ENCODE measurements at regions not wholly inside any gene's neighbourhood (a gene's known extent, or its start where the extent isn't known, plus 50 kb on each side); places are given as distances from the start of the nearest gene placed in this dataset.
"Not testable (repeated sequence)": the region's sequence is repeated elsewhere in the genome, so short reads cannot be mapped to it uniquely, and the experiment has no call there.

- DNase-seq: no peak
- no peaks in the 10 kb centered on the region for H3K36me3 Mint-ChIP-seq (ENCODE audit: low read depth)
- ATAC-seq: no peak
- H3K4me3 Mint-ChIP-seq: no peak overlapping the region
- peaks cover 5% of the 10 kb centered on the region for H3K27me3 Mint-ChIP-seq (ENCODE audit: low read depth)
- CTCF ChIA-PET: no interaction called here
- POLR2A ChIA-PET: no interaction called here
- H3K27ac Mint-ChIP-seq: no peak overlapping the region
- H3K9me3 Mint-ChIP-seq (ENCODE audit: insufficient read depth): no peaks in the 10 kb centered on the region
- H3K4me1 Mint-ChIP-seq (ENCODE audit: low read depth): no peaks in the 10 kb centered on the region
Observed at GRCh38 chr6:1212919-1213318, 99.0 kb upstream of the FOXQ1 start.

GRCh38 chr6:1212138-1212537 lies 99.8 kb upstream of the FOXQ1 start:
- H3K27me3 Mint-ChIP-seq (ENCODE audit: low read depth); DNase-seq; ATAC-seq; H3K27ac Mint-ChIP-seq; POLR2A ChIA-PET; H3K4me1 Mint-ChIP-seq (ENCODE audit: low read depth); H3K36me3 Mint-ChIP-seq (ENCODE audit: low read depth); H3K4me3 Mint-ChIP-seq; H3K9me3 Mint-ChIP-seq (ENCODE audit: insufficient read depth); CTCF ChIA-PET: not testable (repeated sequence)

GRCh38 chr6:1210631-1211030 lies 101.3 kb upstream of the FOXQ1 start:
- H3K4me3 Mint-ChIP-seq; H3K36me3 Mint-ChIP-seq (ENCODE audit: low read depth); DNase-seq; H3K9me3 Mint-ChIP-seq (ENCODE audit: insufficient read depth); CTCF ChIA-PET; H3K4me1 Mint-ChIP-seq (ENCODE audit: low read depth); H3K27me3 Mint-ChIP-seq (ENCODE audit: low read depth); ATAC-seq; POLR2A ChIA-PET; H3K27ac Mint-ChIP-seq: not testable (repeated sequence)

GRCh38 chr6:1208876-1209275 lies 103.0 kb upstream of the FOXQ1 start:
- no peak for DNase-seq
- no peak overlapping the region for H3K4me3 Mint-ChIP-seq
- peaks cover 5% of the 10 kb centered on the region for H3K27me3 Mint-ChIP-seq (ENCODE audit: low read depth)
- H3K36me3 Mint-ChIP-seq (ENCODE audit: low read depth): no peaks in the 10 kb centered on the region
- no peak overlapping the region for H3K27ac Mint-ChIP-seq
- no peaks in the 10 kb centered on the region for H3K4me1 Mint-ChIP-seq (ENCODE audit: low read depth)
- no peaks in the 10 kb centered on the region for H3K9me3 Mint-ChIP-seq (ENCODE audit: insufficient read depth)
- CTCF ChIA-PET: no interaction called here
- POLR2A ChIA-PET: no interaction called here
- no peak for ATAC-seq

- H3K4me3 Mint-ChIP-seq: no peak overlapping the region
- ATAC-seq (no peak), DNase-seq (no peak)
- H3K9me3 Mint-ChIP-seq (ENCODE audit: insufficient read depth): no peaks in the 10 kb centered on the region
- no peaks in the 10 kb centered on the region for H3K36me3 Mint-ChIP-seq (ENCODE audit: low read depth)
- ChIA-PET CTCF (no interaction called here), POLR2A (no interaction called here)
- no peaks in the 10 kb centered on the region for H3K27me3 Mint-ChIP-seq (ENCODE audit: low read depth)
- no peak overlapping the region for H3K27ac Mint-ChIP-seq
- H3K4me1 Mint-ChIP-seq (ENCODE audit: low read depth): peaks cover 2% of the 10 kb centered on the region
Observed at GRCh38 chr6:1203546-1203945, 108.4 kb upstream of the FOXQ1 start.

GRCh38 chr6:1202201-1202600 lies 109.7 kb upstream of the FOXQ1 start:
- Mint-ChIP-seq H3K4me1 (ENCODE audit: low read depth) (peaks cover 2% of the 10 kb centered on the region), H3K4me3 (no peak overlapping the region), H3K9me3 (ENCODE audit: insufficient read depth) (no peaks in the 10 kb centered on the region), H3K27me3 (ENCODE audit: low read depth) (no peaks in the 10 kb centered on the region), H3K27ac (no peak overlapping the region), H3K36me3 (ENCODE audit: low read depth) (no peaks in the 10 kb centered on the region)
- ATAC-seq: no peak
- no peak for DNase-seq
- CTCF ChIA-PET: interaction anchor here (0.6 kb wide), 1 partner anchor 98 kb away, joined by 3 read pairs; no protein-coding TSS in a partner anchor
- POLR2A ChIA-PET: no interaction called here

GRCh38 chr6:1201547-1202200 lies 110.2 kb upstream of the FOXQ1 start:
- Mint-ChIP-seq H3K27ac (no peak overlapping the region), H3K27me3 (ENCODE audit: low read depth) (no peaks in the 10 kb centered on the region), H3K4me1 (ENCODE audit: low read depth) (peaks cover 2% of the 10 kb centered on the region), H3K4me3 (no peak overlapping the region), H3K36me3 (ENCODE audit: low read depth) (no peaks in the 10 kb centered on the region), H3K9me3 (ENCODE audit: insufficient read depth) (no peaks in the 10 kb centered on the region)
- ChIA-PET POLR2A (no interaction called here), CTCF (interaction anchor here (0.6 kb wide), 1 partner anchor 98 kb away, joined by 3 read pairs; no protein-coding TSS in a partner anchor)
- ATAC-seq (no peak), DNase-seq (no peak)

GRCh38 chr6:1200409-1201101 lies 111.3 kb upstream of the FOXQ1 start:
- ATAC-seq: no peak
- Mint-ChIP-seq H3K9me3 (ENCODE audit: insufficient read depth) (peaks cover 2% of the 10 kb centered on the region), H3K27me3 (ENCODE audit: low read depth) (no peaks in the 10 kb centered on the region), H3K4me3 (no peak overlapping the region), H3K27ac (no peak overlapping the region), H3K36me3 (ENCODE audit: low read depth) (no peaks in the 10 kb centered on the region), H3K4me1 (ENCODE audit: low read depth) (peaks cover 2% of the 10 kb centered on the region)
- ChIA-PET CTCF (no interaction called here), POLR2A (no interaction called here)
- no peak for DNase-seq

- ATAC-seq (no peak), DNase-seq (no peak)
- Mint-ChIP-seq H3K36me3 (ENCODE audit: low read depth) (no peaks in the 10 kb centered on the region), H3K4me3 (no peak overlapping the region), H3K4me1 (ENCODE audit: low read depth) (peaks cover 2% of the 10 kb centered on the region), H3K27me3 (ENCODE audit: low read depth) (no peaks in the 10 kb centered on the region), H3K9me3 (ENCODE audit: insufficient read depth) (peaks cover 7% of the 10 kb centered on the region), H3K27ac (no peak overlapping the region)
- CTCF ChIA-PET: no interaction called here
- POLR2A ChIA-PET: no interaction called here
Observed at GRCh38 chr6:1200081-1200408, 111.9 kb upstream of the FOXQ1 start.

GRCh38 chr6:1197309-1197708 lies 114.6 kb upstream of the FOXQ1 start:
- Mint-ChIP-seq H3K36me3 (ENCODE audit: low read depth) (no peaks in the 10 kb centered on the region), H3K27ac (no peak overlapping the region), H3K27me3 (ENCODE audit: low read depth) (peaks cover 4% of the 10 kb centered on the region), H3K4me1 (ENCODE audit: low read depth) (peaks cover 2% of the 10 kb centered on the region), H3K9me3 (ENCODE audit: insufficient read depth) (peaks cover 15% of the 10 kb centered on the region), H3K4me3 (no peak overlapping the region)
- POLR2A ChIA-PET: no interaction called here
- DNase-seq (no peak), ATAC-seq (no peak)
- CTCF ChIA-PET: no interaction called here

- no peak overlapping the region for H3K4me3 Mint-ChIP-seq
- CTCF ChIA-PET: no interaction called here
- H3K36me3 Mint-ChIP-seq (ENCODE audit: low read depth): no peaks in the 10 kb centered on the region
- no peak overlapping the region for H3K27ac Mint-ChIP-seq
- ATAC-seq (no peak), DNase-seq (no peak)
- POLR2A ChIA-PET: no interaction called here
- H3K9me3 Mint-ChIP-seq (ENCODE audit: insufficient read depth): peaks cover 15% of the 10 kb centered on the region
- no peaks in the 10 kb centered on the region for H3K4me1 Mint-ChIP-seq (ENCODE audit: low read depth)
- peaks cover 4% of the 10 kb centered on the region for H3K27me3 Mint-ChIP-seq (ENCODE audit: low read depth)
Observed at GRCh38 chr6:1191141-1191630, 120.7 kb upstream of the FOXQ1 start.

GRCh38 chr6:1190366-1190765 lies 121.5 kb upstream of the FOXQ1 start:
- no peak overlapping the region for H3K4me3 Mint-ChIP-seq
- POLR2A ChIA-PET: no interaction called here
- H3K4me1 Mint-ChIP-seq (ENCODE audit: low read depth): no peaks in the 10 kb centered on the region

GRCh38 chr6:1188199-1188598 lies 123.7 kb upstream of the FOXQ1 start:
- Mint-ChIP-seq H3K27me3 (ENCODE audit: low read depth) (peaks cover under 1% of the 10 kb centered on the region), H3K4me1 (ENCODE audit: low read depth) (no peaks in the 10 kb centered on the region), H3K4me3 (no peak overlapping the region), H3K36me3 (ENCODE audit: low read depth) (no peaks in the 10 kb centered on the region), H3K9me3 (ENCODE audit: insufficient read depth) (no peaks in the 10 kb centered on the region), H3K27ac (no peak overlapping the region)
- DNase-seq (no peak), ATAC-seq (no peak)
- ChIA-PET CTCF (no interaction called here), POLR2A (no interaction called here)

More at GRCh38 chr6:1190366-1190765, 121.5 kb upstream of the FOXQ1 start:
- no peaks in the 10 kb centered on the region for H3K36me3 Mint-ChIP-seq (ENCODE audit: low read depth)
- CTCF ChIA-PET: no interaction called here
- peaks cover 11% of the 10 kb centered on the region for H3K9me3 Mint-ChIP-seq (ENCODE audit: insufficient read depth)
- peaks cover 4% of the 10 kb centered on the region for H3K27me3 Mint-ChIP-seq (ENCODE audit: low read depth)
- no peak overlapping the region for H3K27ac Mint-ChIP-seq
- DNase-seq: no peak
- no peak for ATAC-seq
